ENCODE measurements at regions not wholly inside any gene's neighbourhood (a gene's known extent, or its start where the extent isn't known, plus 50 kb on each side); places are given as distances from the start of the nearest gene placed in this dataset.
"Not testable (repeated sequence)": the region's sequence is repeated elsewhere in the genome, so short reads cannot be mapped to it uniquely, and the experiment has no call there.

- no peak for DNase-seq (ENCODE audit: low spot score)
Measured at GRCh38 chr5:131005963-131006684, 158.9 kb downstream of the HINT1 start.

- DNase-seq (ENCODE audit: low spot score): no peak
Measured at GRCh38 chr5:131001507-131001906, 163.5 kb downstream of the HINT1 start.

GRCh38 chr5:131000289-131000688 is 164.8 kb downstream of the HINT1 start:
- DNase-seq (ENCODE audit: low spot score): no peak

- not testable (repeated sequence) for DNase-seq (ENCODE audit: low spot score)
Measured at GRCh38 chr5:130996720-130997119, 168.3 kb downstream of the HINT1 start.

GRCh38 chr5:130995851-130996250 is 169.2 kb downstream of the HINT1 start:
- DNase-seq (ENCODE audit: low spot score): no peak

- DNase-seq (ENCODE audit: low spot score): no peak
Measured at GRCh38 chr5:130995254-130995515, 169.9 kb downstream of the HINT1 start.

GRCh38 chr5:130994496-130995253 is 170.4 kb downstream of the HINT1 start:
- no peak for DNase-seq (ENCODE audit: low spot score)

- DNase-seq (ENCODE audit: low spot score): no peak
Measured at GRCh38 chr5:130992621-130993020, 172.4 kb downstream of the HINT1 start.

- DNase-seq (ENCODE audit: low spot score): no peak
Measured at GRCh38 chr5:130992095-130992494, 173.0 kb downstream of the HINT1 start.

- DNase-seq (ENCODE audit: low spot score): no peak
Measured at GRCh38 chr5:130985776-130986175, 179.3 kb downstream of the HINT1 start.

GRCh38 chr5:130981663-130982062 is 183.4 kb downstream of the HINT1 start:
- no peak for DNase-seq (ENCODE audit: low spot score)

- no peak for DNase-seq (ENCODE audit: low spot score)
Measured at GRCh38 chr5:130978475-130978874, 186.6 kb downstream of the HINT1 start.

- no peak for DNase-seq (ENCODE audit: low spot score)
Measured at GRCh38 chr5:130976493-130976892, 188.6 kb downstream of the HINT1 start.

- DNase-seq (ENCODE audit: low spot score): no peak
Measured at GRCh38 chr5:130975847-130976246, 189.2 kb downstream of the HINT1 start.

- no peak for DNase-seq (ENCODE audit: low spot score)
Measured at GRCh38 chr5:130975299-130975698, 189.8 kb downstream of the HINT1 start.

GRCh38 chr5:130974021-130974683 is 190.9 kb downstream of the HINT1 start:
- DNase-seq (ENCODE audit: low spot score): no peak

GRCh38 chr5:130966990-130967525 is 198.0 kb downstream of the HINT1 start:
- DNase-seq (ENCODE audit: low spot score): no peak

- DNase-seq (ENCODE audit: low spot score): no peak
Measured at GRCh38 chr5:130965920-130966319, 199.1 kb downstream of the HINT1 start.

GRCh38 chr5:130965360-130965759 is 199.7 kb downstream of the HINT1 start:
- no peak for DNase-seq (ENCODE audit: low spot score)

- DNase-seq (ENCODE audit: low spot score): peak; percentile 5
Measured at GRCh38 chr5:130964231-130965202, 200.5 kb downstream of the HINT1 start.

- no peak for DNase-seq (ENCODE audit: low spot score)
Measured at GRCh38 chr5:130963798-130964197, 201.3 kb downstream of the HINT1 start.

GRCh38 chr5:130957151-130957550 is 207.9 kb downstream of the HINT1 start:
- DNase-seq (ENCODE audit: low spot score): no peak

All from RKO (cell line).